HCT116 (cell line): ENCODE measurements at regions not wholly inside any gene's neighbourhood (a gene's known extent, or its start where the extent isn't known, plus 50 kb on each side); places are given as distances from the start of the nearest gene placed in this dataset.

Experiments
- ELF1 ChIP-seq: IDR thresholded peaks from 2 replicates; pipeline ENCODE4 v1.6.1; 2012; ENCODE audit warnings: low read depth, borderline replicate concordance
- EZH2 ChIP-seq: fragments of 200-600 bp; sonication (generic); IDR thresholded peaks from 2 replicates; pipeline ENCODE4 v1.6.1; 2017; ENCODE audit warnings: antibody characterized with exemption, mixed run types
- POLR2A ChIP-seq: IDR thresholded peaks from 2 replicates; pipeline ENCODE4 v1.7.0; 2011; ENCODE audit warnings: borderline replicate concordance; ENCODE audit not compliant: insufficient read depth, insufficient read length; ENCODE audit errors: extremely low read depth
- POLR2AphosphoS5 ChIP-seq: IDR thresholded peaks from 2 replicates; pipeline ENCODE4 v1.6.1; 2011; ENCODE audit warnings: mild to moderate bottlenecking, low read depth, low read length, moderate library complexity
- SRF ChIP-seq: IDR thresholded peaks from 2 replicates; pipeline ENCODE4 v1.6.1; 2012; ENCODE audit warnings: low read depth
- YY1 ChIP-seq: IDR thresholded peaks from 2 replicates; pipeline ENCODE4 v1.6.1; 2011; ENCODE audit warnings: low read length, low read depth, moderate library complexity, mild to moderate bottlenecking; ENCODE audit not compliant: insufficient replicate concordance; ENCODE audit errors: extremely low read depth
- TF ChIP-seq, protein P1 (sequence below), 3 experiments: fragments of 200-600 bp in 1 of 3; sonication (generic) in 1 of 3; IDR thresholded peaks in 2 of 3; conservative IDR thresholded peaks in 1 of 3; 2 replicates each; pipeline ENCODE4 v1.5.1; 2012 to 2017; ENCODE audit warnings: low read depth in 2 of 3, low read length in 2 of 3, antibody characterized with exemption in 1 of 3, borderline replicate concordance in 1 of 3, control low read depth in 1 of 3, mild to moderate bottlenecking in 1 of 3, mixed read lengths in 1 of 3, mixed run types in 1 of 3, moderate library complexity in 1 of 3; ENCODE audit not compliant: insufficient read depth in 1 of 3

- TF ChIP-seq, protein P1, sequence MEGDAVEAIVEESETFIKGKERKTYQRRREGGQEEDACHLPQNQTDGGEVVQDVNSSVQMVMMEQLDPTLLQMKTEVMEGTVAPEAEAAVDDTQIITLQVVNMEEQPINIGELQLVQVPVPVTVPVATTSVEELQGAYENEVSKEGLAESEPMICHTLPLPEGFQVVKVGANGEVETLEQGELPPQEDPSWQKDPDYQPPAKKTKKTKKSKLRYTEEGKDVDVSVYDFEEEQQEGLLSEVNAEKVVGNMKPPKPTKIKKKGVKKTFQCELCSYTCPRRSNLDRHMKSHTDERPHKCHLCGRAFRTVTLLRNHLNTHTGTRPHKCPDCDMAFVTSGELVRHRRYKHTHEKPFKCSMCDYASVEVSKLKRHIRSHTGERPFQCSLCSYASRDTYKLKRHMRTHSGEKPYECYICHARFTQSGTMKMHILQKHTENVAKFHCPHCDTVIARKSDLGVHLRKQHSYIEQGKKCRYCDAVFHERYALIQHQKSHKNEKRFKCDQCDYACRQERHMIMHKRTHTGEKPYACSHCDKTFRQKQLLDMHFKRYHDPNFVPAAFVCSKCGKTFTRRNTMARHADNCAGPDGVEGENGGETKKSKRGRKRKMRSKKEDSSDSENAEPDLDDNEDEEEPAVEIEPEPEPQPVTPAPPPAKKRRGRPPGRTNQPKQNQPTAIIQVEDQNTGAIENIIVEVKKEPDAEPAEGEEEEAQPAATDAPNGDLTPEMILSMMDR (IDR thresholded peaks at IDR 0.05 in 2 of 3, conservative IDR thresholded peaks at IDR 0.05 in 1 of 3; ENCODE audit: borderline replicate concordance in 1 of 3, insufficient read depth in 1 of 3, low read depth in 2 of 3, low read length in 2 of 3): no peak
- TF ChIP-seq POLR2AphosphoS5: no peak
- no peak for TF ChIP-seq SRF
- no peak for TF ChIP-seq YY1
- TF ChIP-seq POLR2A: no peak
- no peak for TF ChIP-seq EZH2
- TF ChIP-seq ELF1: no peak
Observed at GRCh38 chr20:5470458-5470857, 140.3 kb downstream of the GPCPD1 start.
